Naive thymus-derived CD4-positive, alpha-beta T cell (primary cell): ENCODE measurements at regions not wholly inside any gene's neighbourhood (a gene's known extent, or its start where the extent isn't known, plus 50 kb on each side); places are given as distances from the start of the nearest gene placed in this dataset.

Experiments used
- ATAC-seq: fragments of 150-1000 bp; cut with Tn5 transposase; 2 replicates; pipeline ENCODE4 v1.10.0; 2021; ENCODE audit warnings: mild to moderate bottlenecking, moderate library complexity
- CTCF ChIA-PET: fragments of 350-600 bp; sonication (Branson Sonifier 250); formaldehyde crosslinking; loops from one replicate; lab custom pipeline; 2021; ENCODE audit warnings: antibody characterized with exemption; lab: Charles Lee
- POLR2A ChIA-PET: fragments of 350-600 bp; sonication (Branson Sonifier 250); formaldehyde crosslinking; loops from one replicate; lab custom pipeline; 2021; ENCODE audit warnings: antibody characterized with exemption, inconsistent platforms; lab: Charles Lee
- DNase-seq, 9 donors: peaks; one replicate each; pipeline versions ENCODE4 v3.0.0 to v3.0.0-alpha.2; 2020 to 2022; ENCODE audit warnings: mixed read lengths in 1 of 9
- H3K27ac ChIP-seq: one replicate; pipeline ENCODE4 v1.7.0; 2013; ENCODE audit warnings: mild to moderate bottlenecking, low read depth, low read length, moderate library complexity
- H3K27me3 ChIP-seq, 2 donors: one replicate each; pipeline ENCODE4 v1.7.0; 2013; ENCODE audit warnings: low read length in 2 of 2, mild to moderate bottlenecking in 2 of 2, moderate library complexity in 2 of 2; ENCODE audit not compliant: control insufficient read depth in 2 of 2, insufficient read depth in 2 of 2
- H3K36me3 ChIP-seq, 3 experiments: 1 replicate in 2 of 3; 2 replicates in 1 of 3; pipeline ENCODE4 v1.7.0; 2013; ENCODE audit warnings: low read length in 3 of 3, mild to moderate bottlenecking in 3 of 3, moderate library complexity in 1 of 3; ENCODE audit not compliant: insufficient read depth in 3 of 3, control insufficient read depth in 2 of 3
- H3K4me1 ChIP-seq, 2 donors: one replicate each; pipeline ENCODE4 v1.7.0; 2013; ENCODE audit warnings: low read length in 2 of 2, mild to moderate bottlenecking in 2 of 2, moderate library complexity in 1 of 2; ENCODE audit not compliant: control insufficient read depth in 2 of 2, insufficient read depth in 2 of 2
- H3K4me3 ChIP-seq: 2 replicates; pipeline ENCODE4 v1.7.0; 2013; ENCODE audit warnings: mild to moderate bottlenecking, low read length
- H3K9me3 ChIP-seq, 3 experiments: 1 replicate in 2 of 3; 2 replicates in 1 of 3; pipeline ENCODE4 v1.7.0; 2013; ENCODE audit warnings: low read length in 3 of 3; ENCODE audit not compliant: control insufficient read depth in 2 of 3
- H3K27ac Mint-ChIP-seq, 9 donors: one replicate each; pipeline ENCODE4 v1.8.0; 2020 to 2022; ENCODE audit warnings: mixed read lengths in 9 of 9, mild to moderate bottlenecking in 8 of 9, moderate library complexity in 5 of 9, inconsistent platforms in 2 of 9
- H3K27me3 Mint-ChIP-seq, 5 donors: one replicate each; pipeline ENCODE4 v1.8.0; 2021 to 2022; ENCODE audit warnings: mixed read lengths in 5 of 5, mild to moderate bottlenecking in 1 of 5
- H3K36me3 Mint-ChIP-seq, 5 donors: one replicate each; pipeline ENCODE4 v1.8.0; 2020 to 2022; ENCODE audit warnings: mixed read lengths in 5 of 5, mild to moderate bottlenecking in 3 of 5, inconsistent platforms in 1 of 5
- H3K4me1 Mint-ChIP-seq, 7 donors: one replicate each; pipeline ENCODE4 v1.8.0; 2020 to 2022; ENCODE audit warnings: mixed read lengths in 7 of 7, mild to moderate bottlenecking in 3 of 7, inconsistent platforms in 1 of 7
- H3K4me3 Mint-ChIP-seq, 10 donors: one replicate each; pipeline ENCODE4 v1.8.0; 2020 to 2022; ENCODE audit warnings: mild to moderate bottlenecking in 10 of 10, mixed read lengths in 10 of 10, moderate library complexity in 6 of 10, inconsistent platforms in 2 of 10
- H3K9me3 Mint-ChIP-seq, 11 donors: one replicate each; pipeline ENCODE4 v1.8.0; 2020 to 2022; ENCODE audit warnings: mixed read lengths in 11 of 11, mild to moderate bottlenecking in 4 of 11, inconsistent platforms in 1 of 11, moderate library complexity in 1 of 11
- intact Hi-C, 2 donors: fragments of 100-400 bp; cut with micrococcal nuclease; formaldehyde crosslinking; loops; one replicate each; pipeline ENCODE4 v1.15.1; 2023

DNA sequence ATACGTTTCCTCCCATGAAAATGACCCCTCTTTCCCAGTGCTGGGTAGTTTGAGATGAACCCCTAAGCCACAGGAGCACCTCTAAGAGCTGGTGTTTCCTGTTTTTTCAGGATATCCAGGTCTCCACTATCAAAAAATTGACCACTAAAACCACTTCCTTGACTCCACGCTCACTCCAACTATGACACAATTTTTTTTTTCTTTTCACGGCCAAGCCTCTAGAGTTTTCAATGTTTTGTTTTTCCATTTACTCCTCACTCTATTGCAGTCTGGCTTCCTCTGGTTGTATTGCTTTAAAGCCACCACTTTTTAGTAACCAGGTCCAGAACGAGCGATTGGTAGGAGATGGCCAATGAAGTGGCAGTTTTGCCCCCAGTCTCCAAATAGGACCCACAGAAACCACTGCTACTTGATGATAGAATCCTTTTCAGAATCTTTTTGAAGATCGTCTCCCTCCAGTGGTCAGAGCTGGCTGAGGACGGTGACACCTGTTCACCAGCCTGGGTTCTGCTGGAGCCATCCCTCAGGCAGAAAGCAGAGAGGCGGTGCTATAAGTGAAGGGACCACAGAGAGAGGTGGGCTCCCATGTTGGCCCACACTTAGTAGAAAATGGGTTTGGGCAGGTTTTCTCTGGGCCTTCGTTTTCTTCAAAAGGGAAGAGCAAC is 454.4 kb downstream of the VRK1 start:
- ChIA-PET POLR2A (no interaction called here), CTCF (no interaction called here)
- Histone ChIP-seq H3K27me3 (no peaks in the 10 kb centered on the region), H3K9me3 (no peaks in the 10 kb centered on the region), H3K4me1 (peaks cover 0 to 8% of the 10 kb centered on the region in 2 donors), H3K27ac (no peak overlapping the region), H3K36me3 (no peaks in the 10 kb centered on the region), H3K4me3 (no peak overlapping the region)
- Mint-ChIP-seq H3K27ac (no peak overlapping the region), H3K9me3 (peaks cover 0 to 10% (median 0%) of the 10 kb centered on the region in 11 donors), H3K27me3 (peaks cover 0 to 10% (median 0%) of the 10 kb centered on the region in 5 donors), H3K4me1 (peaks cover 14 to 38% (median 30%) of the 10 kb centered on the region in 7 donors), H3K4me3 (peak overlapping the region in 3 of 10 donors; percentile 4 to 7 (median 5)), H3K36me3 (no peaks in the 10 kb centered on the region)
- intact Hi-C loops = no loop called here
- DNase-seq = no peak
- ATAC-seq = no peak

DNA sequence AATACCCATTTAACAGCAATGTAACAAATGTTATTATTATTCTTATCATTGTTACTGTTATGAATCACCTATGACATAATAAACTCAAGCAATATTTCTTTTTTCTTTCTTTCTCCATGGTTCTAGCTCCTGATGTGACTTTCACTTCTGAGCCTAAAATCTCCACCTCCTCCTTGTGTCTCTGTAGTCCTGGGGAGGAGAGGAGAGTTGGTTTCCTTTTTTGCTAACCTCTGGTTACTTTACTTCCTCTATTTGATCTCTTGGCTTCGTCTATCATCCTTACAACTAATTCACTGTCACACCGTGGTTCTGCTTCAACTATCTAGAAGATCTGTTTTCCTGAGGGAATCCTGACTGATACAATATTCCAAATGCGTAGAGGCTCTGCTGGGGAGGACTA is 456.6 kb downstream of the VRK1 start:
- peaks cover 0 to 8% of the 10 kb centered on the region in 2 donors for H3K4me1 ChIP-seq
- CTCF ChIA-PET = no interaction called here
- DNase-seq = peak in 1 of 9 donors; percentile 3
- H3K27me3 Mint-ChIP-seq = peaks cover 0 to 11% (median 0%) of the 10 kb centered on the region in 5 donors
- H3K9me3 ChIP-seq = no peaks in the 10 kb centered on the region
- H3K27ac Mint-ChIP-seq = peak overlapping the region in 1 of 9 donors; percentile 18
- H3K27ac ChIP-seq = no peak overlapping the region
- H3K4me1 Mint-ChIP-seq = peaks cover 14 to 38% (median 30%) of the 10 kb centered on the region in 7 donors
- no peaks in the 10 kb centered on the region for H3K27me3 ChIP-seq
- no peak for ATAC-seq
- no peaks in the 10 kb centered on the region for H3K36me3 ChIP-seq
- H3K9me3 Mint-ChIP-seq = peaks cover 0 to 10% (median 0%) of the 10 kb centered on the region in 11 donors
- intact Hi-C loops = no loop called here
- H3K4me3 ChIP-seq = no peak overlapping the region
- POLR2A ChIA-PET = interaction anchor here (0.6 kb wide), 1 partner anchor 130 kb away, joined by 4 read pairs; no protein-coding TSS in a partner anchor
- H3K4me3 Mint-ChIP-seq = peak overlapping the region in 4 of 10 donors; percentile 5 to 50 (median 12)
- no peaks in the 10 kb centered on the region for H3K36me3 Mint-ChIP-seq

GRCh38 chr14:97262336-97262735 is 465.2 kb downstream of the VRK1 start:
- H3K4me3 ChIP-seq = no peak overlapping the region
- DNase-seq = no peak
- H3K4me1 ChIP-seq = no peaks in the 10 kb centered on the region
- Mint-ChIP-seq H3K4me3 (no peak overlapping the region), H3K36me3 (no peaks in the 10 kb centered on the region), H3K27me3 (peaks cover 0 to 11% (median 0%) of the 10 kb centered on the region in 5 donors), H3K9me3 (peaks cover 0 to 6% (median 0%) of the 10 kb centered on the region in 11 donors), H3K4me1 (no peaks in the 10 kb centered on the region), H3K27ac (no peak overlapping the region)
- H3K36me3 ChIP-seq = no peaks in the 10 kb centered on the region
- H3K27me3 ChIP-seq = no peaks in the 10 kb centered on the region
- ChIA-PET CTCF (no interaction called here), POLR2A (no interaction called here)
- ATAC-seq = no peak
- H3K27ac ChIP-seq = no peak overlapping the region
- H3K9me3 ChIP-seq = no peaks in the 10 kb centered on the region
- intact Hi-C loops = no loop called here

GRCh38 chr14:97264516-97265230 is 467.5 kb downstream of the VRK1 start:
- H3K4me3 Mint-ChIP-seq = no peak overlapping the region
- no peaks in the 10 kb centered on the region for H3K4me1 Mint-ChIP-seq
- peaks cover 0 to 7% (median 0%) of the 10 kb centered on the region in 5 donors for H3K27me3 Mint-ChIP-seq
- H3K27ac Mint-ChIP-seq = no peak overlapping the region
- POLR2A ChIA-PET = interaction anchor here (0.6 kb wide), 1 partner anchor 1116 kb away, joined by 4 read pairs; no protein-coding TSS in a partner anchor
- no peaks in the 10 kb centered on the region for H3K36me3 Mint-ChIP-seq
- Histone ChIP-seq H3K36me3 (no peaks in the 10 kb centered on the region), H3K4me3 (no peak overlapping the region), H3K27me3 (no peaks in the 10 kb centered on the region), H3K27ac (no peak overlapping the region), H3K4me1 (no peaks in the 10 kb centered on the region), H3K9me3 (no peaks in the 10 kb centered on the region)
- ATAC-seq = no peak
- H3K9me3 Mint-ChIP-seq = peaks cover 0 to 6% (median 0%) of the 10 kb centered on the region in 11 donors
- CTCF ChIA-PET = interaction anchor here (0.8 kb wide), 1 partner anchor 57 kb away, joined by 3 read pairs; no protein-coding TSS in a partner anchor
- no peak for DNase-seq
- intact Hi-C loops = no loop called here

- no peaks in the 10 kb centered on the region for H3K4me1 Mint-ChIP-seq
- peaks cover 0 to 6% (median 0%) of the 10 kb centered on the region in 11 donors for H3K9me3 Mint-ChIP-seq
- Histone ChIP-seq H3K4me1 (no peaks in the 10 kb centered on the region), H3K27me3 (no peaks in the 10 kb centered on the region), H3K27ac (no peak overlapping the region), H3K9me3 (no peaks in the 10 kb centered on the region), H3K36me3 (no peaks in the 10 kb centered on the region), H3K4me3 (no peak overlapping the region)
- intact Hi-C loops = no loop called here
- no peaks in the 10 kb centered on the region for H3K36me3 Mint-ChIP-seq
- POLR2A ChIA-PET = no interaction called here
- peaks cover 0 to 8% (median 0%) of the 10 kb centered on the region in 5 donors for H3K27me3 Mint-ChIP-seq
- no peak overlapping the region for H3K27ac Mint-ChIP-seq
- H3K4me3 Mint-ChIP-seq = no peak overlapping the region
- CTCF ChIA-PET = no interaction called here
- ATAC-seq (no peak), DNase-seq (no peak)
Measured at GRCh38 chr14:97266653-97267052, 469.5 kb downstream of the VRK1 start.

DNA sequence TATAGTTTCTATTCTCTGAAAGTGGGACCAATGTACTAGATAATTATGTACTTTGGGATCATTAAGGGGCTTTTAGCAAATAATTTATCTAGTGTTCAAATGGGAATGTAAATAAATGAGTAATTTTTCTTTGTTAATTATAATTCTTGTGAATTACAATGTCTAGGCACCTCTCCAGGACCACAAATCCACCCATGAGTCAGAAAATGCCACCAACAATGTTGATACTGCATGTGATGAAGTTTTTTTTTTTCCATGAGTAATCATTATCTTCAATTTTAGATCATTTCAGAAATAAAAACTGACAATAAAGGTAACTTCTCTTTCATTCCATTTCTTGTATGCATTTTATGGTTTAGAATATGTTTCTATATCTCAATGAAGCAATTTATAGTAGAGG is 470.3 kb downstream of the VRK1 start:
- intact Hi-C loops = no loop called here
- Mint-ChIP-seq H3K27me3 (peaks cover 0 to 8% (median 0%) of the 10 kb centered on the region in 5 donors), H3K9me3 (no peaks in the 10 kb centered on the region), H3K4me3 (no peak overlapping the region), H3K4me1 (no peaks in the 10 kb centered on the region), H3K36me3 (no peaks in the 10 kb centered on the region), H3K27ac (no peak overlapping the region)
- no peaks in the 10 kb centered on the region for H3K9me3 ChIP-seq
- no peak for ATAC-seq
- no peak overlapping the region for H3K4me3 ChIP-seq
- no peak for DNase-seq
- no peaks in the 10 kb centered on the region for H3K27me3 ChIP-seq
- ChIA-PET CTCF (no interaction called here), POLR2A (no interaction called here)
- H3K27ac ChIP-seq = no peak overlapping the region
- no peaks in the 10 kb centered on the region for H3K4me1 ChIP-seq
- no peaks in the 10 kb centered on the region for H3K36me3 ChIP-seq
